Umbilical cord (tissue), 1 donor: ENCODE measurements at regions not wholly inside any gene's neighbourhood (a gene's known extent, or its start where the extent isn't known, plus 50 kb on each side); places are given as distances from the start of the nearest gene placed in this dataset.
"Not testable (repeated sequence)": the region's sequence is repeated elsewhere in the genome, so short reads cannot be mapped to it uniquely, and the experiment has no call there.

Source experiments
- DNase-seq: peaks from one replicate; pipeline ENCODE4 v3.0.0-alpha.2; 2015; ENCODE audit warnings: low spot score

DNA sequence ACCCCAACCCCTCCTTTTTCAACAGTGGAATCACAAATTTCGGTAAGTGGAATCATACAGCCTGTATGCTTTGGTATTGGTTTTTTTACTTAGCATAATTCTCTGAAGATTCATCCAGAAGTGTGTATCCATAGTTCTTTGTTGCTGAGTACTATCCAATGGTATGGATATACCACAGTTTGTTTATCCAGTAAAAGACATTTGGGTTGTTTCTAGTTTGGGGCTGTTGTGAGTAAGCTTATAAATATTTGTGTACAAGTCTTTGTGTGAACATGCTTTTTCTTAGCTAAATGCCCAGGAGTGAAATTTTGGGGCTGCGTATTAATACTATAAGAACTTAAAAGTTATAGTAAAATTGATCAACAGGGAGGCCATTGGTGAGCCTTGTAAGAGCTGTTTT is 57.5 kb upstream of the GC start:
- DNase-seq = no peak

DNA sequence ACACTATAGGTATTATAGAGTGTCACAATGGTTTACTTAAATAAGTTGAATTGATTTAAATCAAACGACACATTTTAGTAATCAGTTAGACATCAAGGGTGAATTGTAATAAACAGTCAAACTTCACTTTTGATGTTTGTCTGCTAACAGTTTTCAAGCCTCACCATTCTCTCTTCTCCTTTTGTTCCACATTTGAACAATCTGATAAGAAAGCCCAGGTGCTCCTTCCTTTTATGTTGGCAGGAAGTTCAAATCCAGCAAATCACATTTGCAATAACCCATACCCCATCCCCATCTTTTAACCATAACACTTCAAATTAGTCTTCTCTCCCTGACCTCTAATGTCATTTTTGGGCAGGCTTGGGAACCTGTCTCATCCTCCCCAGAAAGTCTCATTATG is 63.4 kb upstream of the GC start:
- DNase-seq = no peak

DNA sequence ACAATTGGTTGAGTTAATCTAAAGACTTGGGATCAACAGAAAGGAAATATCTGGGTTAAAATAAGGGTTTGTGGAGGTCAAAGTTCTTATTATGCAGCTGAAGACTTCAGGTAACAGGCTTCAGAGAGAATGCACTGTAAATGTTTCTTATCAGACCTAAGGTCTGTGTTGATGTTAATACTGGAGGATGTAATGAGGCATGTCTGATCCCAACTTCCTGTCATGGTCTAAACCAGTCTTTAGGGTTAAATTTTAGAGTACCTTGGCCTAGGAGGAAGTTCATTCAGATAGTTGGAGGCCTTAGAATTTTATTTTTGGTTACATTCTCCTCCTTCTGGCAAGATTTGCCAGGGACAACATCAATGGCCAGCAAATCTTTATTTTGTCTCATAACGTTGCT is 72.1 kb upstream of the GC start:
- no peak for DNase-seq

DNA sequence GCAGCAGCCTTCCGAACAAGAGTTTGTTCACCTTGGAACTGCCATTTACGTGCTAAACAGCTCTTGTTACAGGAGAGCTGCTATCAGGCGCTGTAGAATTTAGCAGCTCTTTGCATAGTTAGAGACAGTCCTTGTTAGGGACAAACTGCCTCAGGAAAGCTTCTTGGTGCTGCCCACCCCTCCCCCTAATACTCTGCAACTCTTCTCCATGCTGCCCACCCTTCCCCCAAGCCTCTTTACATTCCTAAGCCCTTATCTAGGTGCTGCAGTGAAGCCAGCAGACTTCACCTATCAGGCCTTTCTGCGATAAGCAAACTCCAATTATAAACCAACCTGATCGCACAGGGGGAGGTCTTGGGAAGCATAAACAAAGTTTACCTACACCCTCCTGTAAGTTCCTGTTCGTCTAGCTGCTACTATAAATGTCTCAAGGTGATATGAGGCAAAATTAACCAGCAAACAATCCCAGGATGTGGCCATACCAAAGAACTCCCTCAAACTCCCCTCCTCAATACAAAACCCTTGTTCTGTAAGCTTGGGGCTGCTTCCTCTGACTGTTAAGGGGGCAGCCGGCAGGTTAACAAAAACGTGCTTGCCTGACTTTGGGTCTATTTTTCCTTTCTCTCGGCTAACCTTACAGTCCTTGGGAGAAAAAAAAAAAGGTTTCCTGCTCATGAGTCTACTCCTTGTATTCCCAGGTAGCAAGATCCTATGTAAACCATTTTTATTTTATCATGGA is 74.0 kb upstream of the GC start:
- DNase-seq = peak; percentile 15

DNA sequence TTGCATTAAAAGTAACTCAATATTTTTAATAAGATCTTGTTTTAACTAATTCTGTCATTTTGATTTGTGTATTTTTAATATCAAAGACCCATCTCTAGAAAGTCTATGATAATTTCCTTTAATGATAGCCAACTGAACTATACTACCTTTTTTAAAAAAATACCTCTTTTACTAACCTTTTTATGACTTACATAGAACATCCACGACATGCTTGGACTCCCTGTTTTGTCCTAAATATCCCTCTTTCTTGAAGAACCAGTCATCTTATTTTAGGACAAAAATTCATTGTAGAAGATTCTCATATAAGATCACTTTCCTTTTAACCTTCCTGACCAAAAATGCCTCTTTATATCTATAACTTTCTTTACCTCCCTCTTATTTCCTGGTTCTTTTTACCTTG is 76.8 kb upstream of the GC start:
- DNase-seq = no peak

DNA sequence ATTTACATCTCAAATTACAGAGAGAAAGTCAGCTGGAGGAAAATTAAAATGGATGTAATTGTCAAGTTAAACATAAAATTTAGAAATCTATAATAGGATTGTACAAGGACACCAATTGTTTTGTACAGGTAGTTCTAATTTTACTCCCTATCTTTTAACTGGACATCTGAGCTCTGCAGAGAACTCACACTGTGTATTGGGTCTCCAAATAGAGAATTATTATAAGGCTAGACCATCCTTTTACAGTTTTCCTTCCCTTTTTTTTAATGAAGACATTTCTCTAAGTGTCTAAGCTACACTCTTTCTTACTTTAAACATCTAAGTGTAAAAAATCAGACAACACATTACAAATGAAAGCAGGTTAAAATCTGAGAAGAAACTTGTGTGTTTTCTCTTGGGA is 78.4 kb upstream of the GC start:
- DNase-seq = no peak

DNA sequence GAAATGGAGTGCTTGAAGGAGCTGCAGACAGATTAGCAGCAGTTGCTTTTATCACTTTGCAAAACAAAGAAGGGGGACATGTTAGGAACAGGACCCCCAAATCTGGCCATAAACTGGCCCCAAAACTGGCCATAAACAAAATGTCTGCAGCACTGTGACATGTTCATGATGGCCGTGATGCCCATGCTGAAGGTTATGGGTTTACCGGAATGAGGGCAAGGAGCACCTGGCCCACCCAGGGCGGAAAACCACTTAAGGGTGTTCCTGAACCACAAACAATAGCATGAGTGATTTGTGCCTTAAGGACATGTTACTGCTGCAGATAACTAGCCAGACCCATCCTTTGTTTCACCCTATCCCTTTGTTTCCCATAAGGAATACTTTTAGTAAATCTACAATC is 79.6 kb upstream of the GC start:
- DNase-seq = no peak

DNA sequence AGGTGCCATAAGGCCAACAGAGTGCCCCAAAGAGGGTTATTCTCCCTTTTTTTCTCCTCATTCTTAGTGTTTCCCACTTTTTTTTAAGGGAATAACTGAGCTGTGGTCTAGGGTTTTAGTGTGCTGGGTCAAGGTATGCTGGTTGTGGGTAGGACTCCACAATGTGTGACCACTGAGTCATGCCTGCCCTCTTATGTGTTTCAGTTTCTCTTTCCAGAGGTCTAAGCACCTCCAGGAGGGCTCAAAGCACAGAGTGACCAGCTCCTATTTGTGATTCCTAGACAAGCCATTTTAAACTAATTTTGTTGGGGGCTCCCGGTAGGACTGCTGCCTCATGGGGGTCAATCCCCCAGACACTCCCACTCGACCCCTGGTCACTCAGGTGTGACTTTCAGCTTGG is 80.5 kb upstream of the GC start:
- no peak for DNase-seq

DNA sequence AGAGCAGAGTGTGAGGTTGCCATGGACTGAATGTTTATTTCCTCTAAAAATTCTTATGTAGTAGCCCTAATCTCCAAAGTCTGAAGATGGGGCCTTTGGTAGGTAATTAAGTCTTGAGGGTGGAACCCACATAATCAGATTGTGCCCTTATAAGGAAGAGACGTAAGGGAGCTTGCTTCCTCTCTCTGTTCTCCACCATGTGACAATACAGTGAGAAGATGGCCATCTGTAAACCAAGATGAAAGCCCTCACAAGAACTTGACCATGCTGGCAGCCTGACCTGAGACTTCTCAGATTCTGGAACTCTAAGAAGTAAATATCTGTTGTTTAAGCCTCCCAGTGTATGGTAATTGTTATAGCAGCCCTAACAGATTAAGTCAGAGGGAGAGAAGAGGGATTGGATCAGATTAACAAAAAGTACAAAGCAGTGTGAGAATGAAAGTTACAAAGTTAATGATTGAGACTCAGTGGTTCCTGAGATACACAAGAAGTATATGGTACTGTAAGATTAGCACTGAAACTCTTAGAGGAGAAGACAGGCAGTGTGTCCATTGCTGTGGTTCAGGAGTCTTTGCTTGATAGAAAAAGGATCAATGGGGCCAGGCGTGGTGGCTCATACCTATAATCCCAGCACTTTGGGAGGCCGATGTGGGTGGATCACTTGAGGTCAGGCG is 82.5 kb upstream of the GC start:
- no peak for DNase-seq

DNA sequence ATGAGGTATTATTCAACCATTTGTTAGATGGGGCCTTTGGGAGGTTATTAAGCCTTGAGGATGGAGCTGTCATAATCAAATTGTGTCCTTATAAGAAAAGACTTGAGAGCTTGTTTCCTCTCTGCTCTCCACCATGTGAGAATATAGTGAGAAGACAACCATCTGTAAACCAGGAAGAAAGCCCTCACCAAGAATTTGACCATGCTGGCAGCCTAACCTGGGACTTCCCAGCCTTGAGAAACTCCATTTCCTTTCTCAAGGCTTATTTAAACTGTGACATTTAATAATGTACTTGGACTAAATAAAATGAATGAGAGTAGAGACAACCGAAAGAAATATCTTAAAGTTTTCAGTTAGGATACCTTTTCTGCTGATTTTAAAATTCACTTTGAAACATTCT is 83.7 kb upstream of the GC start:
- no peak for DNase-seq

DNA sequence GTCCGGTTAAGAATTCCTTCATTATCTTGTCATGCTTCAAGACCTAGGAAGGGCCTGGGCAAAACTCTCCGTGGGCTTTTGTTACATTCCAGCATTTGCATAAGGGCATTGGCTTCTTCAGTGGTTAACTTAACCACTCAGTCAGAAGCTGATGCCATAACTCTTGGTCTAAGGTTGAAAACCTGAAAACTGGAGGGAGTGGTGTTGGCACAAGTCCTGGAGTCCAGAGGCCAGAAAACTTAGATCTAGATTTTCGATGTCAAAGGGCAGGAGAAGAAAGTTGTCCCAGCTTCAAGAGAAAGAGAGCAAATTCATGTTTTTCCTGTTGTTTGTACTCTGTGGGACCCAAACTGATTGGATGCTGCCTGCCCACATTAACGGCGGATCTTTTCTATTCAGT is 86.6 kb upstream of the GC start:
- no peak for DNase-seq

DNA sequence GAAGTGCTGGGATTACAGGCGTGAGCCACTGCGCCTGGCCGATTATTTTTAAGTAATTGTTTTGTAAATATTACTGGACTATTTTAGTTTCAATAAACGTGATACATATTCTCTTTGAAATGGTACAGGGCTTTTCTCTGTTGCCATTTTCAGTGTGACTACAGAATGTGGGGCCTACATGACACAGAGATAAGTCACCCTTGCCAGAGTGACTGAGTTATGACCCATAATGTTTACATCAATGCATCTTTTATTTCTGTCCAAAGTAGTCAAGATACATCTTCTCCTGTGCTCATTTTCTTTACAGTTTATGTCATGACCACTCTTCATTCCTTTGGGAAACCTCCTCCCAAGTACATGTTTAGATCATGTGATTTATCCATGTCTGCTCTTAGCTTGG is 88.3 kb upstream of the GC start:
- no peak for DNase-seq

DNA sequence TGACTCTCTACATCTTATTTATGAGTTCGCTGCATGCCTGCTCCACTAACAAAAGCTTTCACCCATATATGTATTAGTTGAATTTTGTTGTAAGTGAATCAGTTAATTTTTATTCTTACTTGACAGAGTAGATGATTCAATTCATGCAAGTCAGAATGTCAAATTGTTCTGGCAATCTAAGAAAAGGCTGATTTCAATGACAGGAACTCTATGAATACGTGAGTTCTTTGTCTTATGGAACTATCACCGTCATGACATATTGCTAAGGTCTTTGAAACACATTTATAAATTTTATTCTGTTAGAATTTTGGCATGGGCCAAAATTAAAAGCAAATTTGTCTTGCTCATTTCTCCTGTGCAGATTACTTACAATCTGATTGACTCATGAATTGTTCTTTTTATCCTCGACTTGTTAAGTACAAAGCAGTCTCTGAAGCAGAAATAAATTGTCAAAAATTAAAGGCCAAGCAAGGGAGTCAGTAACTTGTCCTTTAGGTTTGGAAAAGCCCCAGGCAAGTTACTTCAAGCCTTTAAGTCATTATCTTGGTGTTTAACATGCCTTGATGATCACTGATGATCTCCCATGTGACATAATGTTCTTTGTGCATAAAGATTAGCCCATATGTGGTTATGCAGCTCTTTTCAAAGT is 89.0 kb upstream of the GC start:
- DNase-seq = no peak

DNA sequence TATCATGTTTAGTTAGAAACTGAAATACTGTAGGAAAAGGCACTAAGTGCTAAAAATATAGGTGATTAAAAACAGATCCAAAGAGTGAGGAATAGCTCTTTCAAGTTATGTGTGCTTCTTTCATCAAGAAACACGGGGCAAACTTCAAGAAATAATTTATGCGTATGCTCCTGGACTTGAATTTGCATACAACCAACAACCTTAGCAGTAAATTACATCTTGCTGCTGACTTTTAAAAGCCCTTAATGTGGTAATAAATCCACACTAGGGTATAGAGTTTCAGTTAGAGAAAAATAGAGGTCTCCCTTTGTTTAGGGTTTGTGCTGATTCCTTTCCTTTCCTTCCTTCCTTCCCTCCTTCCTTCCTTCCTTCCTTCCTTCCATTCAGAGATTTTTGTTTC is 94.5 kb upstream of the GC start:
- no peak for DNase-seq

DNA sequence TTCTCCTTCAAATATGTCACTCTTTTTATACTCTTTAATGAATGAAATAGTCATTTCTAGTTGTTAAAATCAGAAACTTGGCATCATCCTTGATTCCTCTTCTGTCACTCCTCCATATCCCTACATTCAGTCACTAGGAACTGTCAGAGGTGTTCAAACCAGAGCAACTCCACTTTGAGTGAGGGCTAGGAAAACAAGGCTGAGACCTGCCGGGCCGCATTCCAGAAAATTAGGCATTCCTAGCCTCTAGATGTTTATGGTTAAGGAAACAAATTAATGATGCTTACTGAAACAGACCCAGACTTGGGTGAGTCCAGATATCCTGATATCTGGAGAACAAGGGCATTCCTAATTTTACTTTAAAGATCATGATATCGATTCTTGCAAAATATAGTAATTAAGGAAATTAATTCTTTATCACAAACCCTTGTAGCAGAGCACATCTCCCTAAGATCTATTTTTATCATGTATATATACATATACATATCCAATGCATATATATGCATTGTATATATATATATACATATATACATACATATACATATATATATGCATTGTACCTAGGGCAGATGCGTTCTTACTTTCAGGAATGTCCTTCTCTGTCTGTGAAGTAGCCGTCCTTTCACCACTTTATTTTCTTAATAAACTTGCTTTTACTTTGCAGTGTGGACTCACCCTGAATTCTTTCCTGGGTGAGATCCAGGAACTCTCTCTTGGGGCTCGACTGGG is 98.4 kb upstream of the GC start:
- no peak for DNase-seq

DNA sequence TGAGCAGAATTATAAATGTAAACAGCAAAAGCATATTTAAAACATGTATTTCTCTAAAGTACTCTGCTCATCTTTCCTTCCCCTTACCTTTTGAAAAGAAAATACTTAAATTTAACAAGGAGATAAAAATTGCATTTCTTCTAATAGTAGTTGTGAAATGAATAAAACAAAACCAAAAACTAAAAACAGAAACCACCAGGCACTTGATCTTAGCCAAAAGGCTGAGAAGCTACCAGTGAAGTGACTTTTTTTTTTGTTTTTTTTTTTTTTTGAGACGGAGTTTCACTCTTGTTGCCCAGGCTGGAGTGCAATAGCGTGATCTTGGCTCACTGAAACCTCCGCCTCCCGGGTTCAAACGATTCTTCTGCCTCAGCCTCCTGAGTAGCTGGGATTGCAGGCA is 116.5 kb upstream of the GC start:
- DNase-seq = not testable (repeated sequence)

DNA sequence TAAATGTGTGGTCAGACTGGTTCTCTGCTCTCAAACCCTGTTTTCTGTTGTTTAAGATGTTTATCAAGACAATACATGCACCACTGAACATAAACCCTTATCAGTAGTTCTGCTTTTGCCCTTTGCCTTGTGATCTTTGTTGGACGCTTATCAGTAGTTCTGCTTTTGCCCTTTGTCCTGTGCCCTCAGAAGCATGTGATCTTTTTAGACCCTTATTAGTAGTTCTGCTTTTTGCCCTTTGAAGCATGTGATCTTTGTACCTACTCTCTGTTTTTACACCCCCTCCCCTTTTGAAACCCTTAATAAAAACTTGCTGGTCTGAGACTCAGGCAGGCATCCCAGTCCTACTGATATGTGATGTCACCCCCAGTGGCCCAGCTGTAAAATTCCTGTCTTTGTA is 121.7 kb upstream of the GC start:
- DNase-seq = not testable (repeated sequence)

DNA sequence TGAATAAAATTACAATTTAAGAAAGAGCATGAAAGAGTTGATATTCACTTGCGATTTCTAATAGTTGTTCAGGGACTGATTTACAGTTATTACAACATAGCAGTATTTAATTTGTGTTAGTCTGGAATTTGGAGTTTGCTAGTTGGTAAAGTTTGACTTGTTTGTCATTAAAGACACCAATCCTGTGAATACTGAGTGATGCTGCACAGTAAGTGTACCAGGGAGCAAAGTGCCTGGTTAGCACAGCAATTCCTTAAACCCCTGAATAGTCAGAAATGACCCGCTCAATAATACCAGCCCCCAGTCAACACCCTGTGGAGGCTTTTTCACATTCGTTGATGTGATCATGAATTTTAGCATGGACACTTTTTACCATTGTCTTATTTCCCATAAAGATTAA is 122.2 kb upstream of the GC start:
- DNase-seq = no peak

DNA sequence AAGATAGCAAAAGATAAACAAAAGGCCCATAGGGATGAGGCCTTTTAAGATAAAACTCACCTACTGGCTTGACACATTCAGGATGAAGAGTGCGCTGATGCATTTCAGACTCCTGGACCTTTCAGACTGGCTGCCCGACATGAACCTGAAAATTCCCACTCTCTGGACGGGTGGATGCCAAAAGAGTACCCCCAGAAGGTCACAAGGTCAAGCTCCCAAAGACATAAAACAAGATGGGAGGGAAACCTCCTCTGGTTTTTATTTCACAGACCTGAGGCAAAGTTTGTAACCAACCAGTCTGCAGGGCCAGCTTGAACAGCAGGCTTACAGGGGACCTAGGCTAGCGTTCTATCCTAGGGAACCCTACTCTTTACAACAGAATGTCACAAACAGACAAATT is 123.2 kb upstream of the GC start:
- no peak for DNase-seq

DNA sequence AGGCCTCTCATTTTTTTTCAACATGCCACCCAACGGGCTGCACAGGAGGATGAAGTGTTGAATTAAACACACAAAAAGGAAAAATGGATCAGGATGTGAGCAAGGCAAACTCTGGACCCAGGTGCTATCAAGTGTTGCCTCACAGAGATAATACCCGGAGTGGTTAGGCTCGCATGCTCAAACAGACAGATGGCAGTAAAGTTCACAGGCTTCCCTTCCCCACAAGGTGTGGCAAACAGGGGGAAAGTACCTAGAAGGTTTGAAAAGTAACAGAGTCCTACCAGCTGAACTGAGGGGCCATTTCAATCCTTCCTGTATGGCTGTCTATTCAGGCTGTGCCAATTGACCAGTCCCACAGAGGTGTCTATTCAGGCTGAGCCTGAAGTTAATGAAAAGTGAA is 123.9 kb upstream of the GC start:
- DNase-seq = no peak

DNA sequence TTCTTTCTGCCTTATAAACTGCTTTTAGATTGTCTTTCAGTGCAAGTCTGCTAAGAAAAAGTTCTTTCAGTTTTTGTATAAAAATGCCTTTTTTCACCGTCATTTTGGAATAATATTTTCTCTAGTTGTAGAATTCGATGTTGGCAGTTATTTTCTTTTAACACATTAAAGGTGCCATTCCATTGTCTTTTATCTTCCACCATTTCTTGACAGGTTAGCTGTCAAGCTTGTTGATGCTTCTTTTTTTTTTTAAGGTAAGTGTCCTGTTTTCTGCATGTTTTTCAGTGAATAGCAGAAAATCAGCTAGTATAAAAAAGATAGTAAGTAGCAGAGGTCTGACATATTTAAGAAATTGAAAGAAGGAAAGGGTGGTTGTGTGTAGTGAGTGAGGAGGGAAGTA is 118.5 kb upstream of the NPFFR2 start:
- no peak for DNase-seq

DNA sequence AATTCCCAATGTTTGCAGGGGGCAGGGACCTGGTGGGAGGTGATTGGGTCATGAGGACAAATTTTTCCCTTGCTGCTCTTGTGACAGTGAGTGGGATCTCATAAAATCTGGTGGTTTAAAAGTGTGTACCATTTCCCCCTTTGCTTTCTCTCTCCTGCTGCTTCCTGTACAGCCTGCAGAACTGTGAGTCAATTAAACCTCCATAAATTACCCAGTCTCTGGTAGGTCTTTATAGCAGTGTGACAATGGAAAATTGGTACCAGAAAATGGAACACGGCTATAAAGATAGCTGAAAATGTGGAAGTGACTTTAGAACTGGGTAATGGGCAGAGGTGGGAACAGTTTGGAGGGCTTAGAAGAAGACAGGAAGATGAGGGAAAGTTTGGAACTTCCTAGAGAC is 108.7 kb upstream of the NPFFR2 start:
- no peak for DNase-seq

DNA sequence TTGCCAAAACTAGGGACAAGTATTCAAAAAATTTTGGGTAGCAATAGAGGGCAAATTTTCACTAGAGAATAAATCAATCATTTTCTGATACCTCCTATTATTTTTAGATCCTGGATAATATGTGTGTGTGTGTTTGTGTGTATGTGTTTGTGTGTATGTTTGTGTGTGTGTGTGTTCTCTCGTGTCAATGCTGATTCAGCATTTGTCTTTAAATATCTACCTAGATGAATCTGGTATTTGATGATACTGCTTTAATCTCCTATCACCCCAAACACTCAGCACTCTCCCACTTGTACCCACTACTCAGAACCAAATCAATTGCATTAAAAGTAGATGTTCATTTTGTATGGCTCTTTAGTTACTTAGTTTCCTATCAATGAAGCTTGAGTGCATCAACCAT is 101.3 kb upstream of the NPFFR2 start:
- no peak for DNase-seq
